Fibroblast of lung (primary cell): ENCODE measurements at regions not wholly inside any gene's neighbourhood (a gene's known extent, or its start where the extent isn't known, plus 50 kb on each side); places are given as distances from the start of the nearest gene placed in this dataset.

ENCODE experiments used
- CTCF ChIP-seq, 2 donors: IDR thresholded peaks in 1 of 2; conservative IDR thresholded peaks in 1 of 2; 1 replicate in 1 of 2; 2 replicates in 1 of 2; pipeline ENCODE4 v1.5.1; 2011 to 2012; ENCODE audit warnings: low read length in 2 of 2, control low read depth in 1 of 2, inconsistent platforms in 1 of 2, low read depth in 1 of 2, mild to moderate bottlenecking in 1 of 2
- EZH2 ChIP-seq: IDR thresholded peaks from 2 replicates; pipeline ENCODE4 v1.5.1; 2012; ENCODE audit warnings: low read length, control low read depth, mild to moderate bottlenecking; ENCODE audit errors: missing control alignments

DNA sequence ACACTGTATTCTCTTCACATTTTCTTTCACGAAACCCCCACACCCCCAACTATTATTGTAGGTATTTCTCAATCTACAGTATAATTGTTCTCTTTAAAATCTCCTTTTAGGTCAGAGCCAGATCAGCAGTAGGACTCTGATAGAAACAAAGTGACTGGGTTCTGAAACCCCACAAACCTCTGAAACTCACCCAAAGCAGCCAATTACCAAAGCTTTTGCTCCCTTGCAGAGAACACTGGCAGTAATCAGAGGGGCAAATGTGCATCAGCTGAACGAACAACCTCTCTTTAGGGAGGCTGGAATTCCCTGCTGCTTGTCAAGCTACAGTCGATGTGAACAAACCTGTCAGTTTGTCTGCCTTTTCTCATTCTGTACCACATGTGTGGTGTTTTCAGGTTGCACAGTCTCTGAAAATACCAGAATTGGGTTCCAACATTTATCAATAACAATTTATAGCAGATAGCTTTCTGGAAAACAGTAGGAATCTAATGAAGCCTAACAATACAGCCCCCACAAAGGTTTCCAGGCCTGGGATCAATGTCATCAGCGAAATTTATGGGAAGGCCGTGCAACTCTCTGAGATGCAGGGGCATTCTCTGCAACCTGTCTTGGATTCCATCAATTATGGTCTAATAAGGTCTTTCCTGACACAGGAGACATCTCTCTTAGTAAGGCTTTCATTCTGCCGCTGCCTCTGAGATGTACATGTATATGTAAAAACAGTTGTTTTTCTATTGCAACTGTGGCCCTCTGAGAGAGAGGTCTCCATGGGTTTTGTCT lies 395.9 kb downstream of the GPAT3 start:
- TF ChIP-seq CTCF (conservative IDR thresholded peaks at IDR 0.05 in 1 of 2, IDR thresholded peaks at IDR 0.05 in 1 of 2; ENCODE audit: low read depth in 1 of 2, low read length in 2 of 2) (no peak), EZH2 (no peak)
